ENCODE measurements at regions not wholly inside any gene's neighbourhood (a gene's known extent, or its start where the extent isn't known, plus 50 kb on each side); places are given as distances from the start of the nearest gene placed in this dataset.
"Not testable (repeated sequence)": the region's sequence is repeated elsewhere in the genome, so short reads cannot be mapped to it uniquely, and the experiment has no call there.

DNA sequence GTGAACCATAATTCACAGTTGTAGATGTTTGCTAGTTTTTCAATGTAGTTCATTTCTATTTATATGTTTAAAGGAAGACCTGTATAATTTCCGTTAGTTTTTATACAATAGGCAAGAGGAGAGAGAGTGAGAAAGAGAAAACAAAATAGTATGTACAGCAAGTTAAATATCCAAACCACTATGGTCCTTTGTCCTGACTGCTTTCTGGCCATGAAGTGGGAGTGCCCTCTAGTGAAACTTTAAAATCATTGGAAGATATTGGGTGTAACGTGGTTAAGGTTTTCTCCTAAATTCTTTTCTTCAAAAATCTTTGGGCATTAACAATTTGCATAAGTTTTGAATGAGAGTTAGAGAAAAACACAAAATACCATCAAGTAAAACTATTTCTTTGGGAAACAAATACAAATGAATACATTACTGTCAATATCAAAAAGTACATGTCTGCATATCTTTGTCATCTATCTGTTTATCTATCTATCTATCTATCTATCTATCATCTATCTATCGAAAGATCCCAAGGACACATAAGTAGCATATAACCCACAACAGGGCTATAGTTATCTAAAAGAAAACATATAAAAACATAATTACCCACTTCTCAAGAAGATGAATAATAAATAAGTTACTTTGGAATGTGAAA is 534.6 kb upstream of the ATP11B start:
- DNase-seq (ENCODE audit: low read depth), result no peak

- DNase-seq (ENCODE audit: low read depth), result no peak
Observed at GRCh38 chr3:182259579-182259978, 533.7 kb upstream of the ATP11B start.

- DNase-seq (ENCODE audit: low read depth), result no peak
Observed at GRCh38 chr3:182261041-182261440, 532.3 kb upstream of the ATP11B start.

GRCh38 chr3:182268711-182269110 is 524.6 kb upstream of the ATP11B start:
- no peak for DNase-seq (ENCODE audit: low read depth)

GRCh38 chr3:182276512-182276911 is 516.8 kb upstream of the ATP11B start:
- DNase-seq (ENCODE audit: low read depth), result no peak

GRCh38 chr3:182284793-182285192 is 508.5 kb upstream of the ATP11B start:
- DNase-seq (ENCODE audit: low read depth), result no peak

DNA sequence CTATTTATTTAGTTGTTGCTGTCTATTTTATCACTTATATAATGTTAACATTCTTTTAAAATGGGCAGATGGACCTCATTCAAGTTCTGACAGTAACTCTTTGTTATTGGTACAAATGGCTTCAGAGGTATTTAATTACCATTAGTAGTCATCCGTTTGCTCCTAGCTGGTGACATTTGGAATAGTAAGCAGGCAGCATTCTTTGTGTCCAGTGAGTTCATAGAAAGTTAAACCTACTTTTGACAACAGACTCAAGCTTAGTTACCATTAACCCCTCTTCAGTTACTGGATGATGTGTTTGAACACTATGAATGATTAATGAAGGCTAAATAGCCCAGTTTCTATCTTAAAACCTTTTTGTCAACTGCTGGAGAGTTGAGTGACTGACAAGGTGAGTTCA is 500.7 kb upstream of the ATP11B start:
- no peak for DNase-seq (ENCODE audit: low read depth)

DNA sequence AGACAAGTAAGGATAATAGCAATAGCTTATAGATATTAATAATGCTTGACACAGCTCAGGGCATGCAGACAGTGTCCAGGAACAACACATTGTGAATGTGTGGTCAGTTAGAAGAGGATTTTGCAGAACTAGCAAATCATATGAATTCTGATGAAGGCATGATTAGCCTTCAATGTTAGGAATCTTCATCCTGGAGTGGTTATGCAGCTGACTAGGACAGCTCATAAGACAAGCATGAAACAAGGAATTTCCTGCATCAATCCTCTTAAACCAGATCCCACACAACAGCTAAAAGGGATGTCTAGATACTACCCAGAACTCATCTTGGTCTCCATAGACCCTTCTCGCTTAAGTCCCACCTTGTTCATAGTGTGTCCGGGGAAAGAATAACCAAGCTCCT is 499.0 kb upstream of the ATP11B start:
- DNase-seq (ENCODE audit: low read depth), result no peak

- DNase-seq (ENCODE audit: low read depth), result no peak
Observed at GRCh38 chr3:182294696-182295095, 498.6 kb upstream of the ATP11B start.

GRCh38 chr3:182300266-182300665 is 493.0 kb upstream of the ATP11B start:
- no peak for DNase-seq (ENCODE audit: low read depth)

DNA sequence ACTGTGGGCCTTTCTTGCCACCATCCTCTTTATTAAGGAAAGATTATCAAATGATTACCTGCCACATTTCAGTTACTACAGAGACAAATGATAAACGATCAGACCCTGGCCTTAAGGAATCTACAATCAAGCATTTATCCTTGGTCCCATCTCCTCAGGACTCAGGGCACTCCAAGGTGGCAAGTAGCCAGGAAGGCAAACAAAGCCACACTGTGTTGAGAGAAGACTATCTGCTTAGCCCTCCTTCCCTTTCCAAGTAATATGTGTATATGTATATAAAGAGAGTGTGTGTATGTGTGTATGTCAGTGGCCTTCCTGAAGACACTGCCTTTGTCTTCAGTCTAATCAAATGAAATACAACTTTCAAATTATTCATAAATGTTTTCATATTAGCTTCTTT is 490.1 kb upstream of the ATP11B start:
- DNase-seq (ENCODE audit: low read depth), result no peak

GRCh38 chr3:182305881-182306665 is 487.2 kb upstream of the ATP11B start:
- no peak for DNase-seq (ENCODE audit: low read depth)

GRCh38 chr3:182308328-182308727 is 485.0 kb upstream of the ATP11B start:
- no peak for DNase-seq (ENCODE audit: low read depth)

- no peak for DNase-seq (ENCODE audit: low read depth)
Observed at GRCh38 chr3:182309120-182309519, 484.2 kb upstream of the ATP11B start.

DNA sequence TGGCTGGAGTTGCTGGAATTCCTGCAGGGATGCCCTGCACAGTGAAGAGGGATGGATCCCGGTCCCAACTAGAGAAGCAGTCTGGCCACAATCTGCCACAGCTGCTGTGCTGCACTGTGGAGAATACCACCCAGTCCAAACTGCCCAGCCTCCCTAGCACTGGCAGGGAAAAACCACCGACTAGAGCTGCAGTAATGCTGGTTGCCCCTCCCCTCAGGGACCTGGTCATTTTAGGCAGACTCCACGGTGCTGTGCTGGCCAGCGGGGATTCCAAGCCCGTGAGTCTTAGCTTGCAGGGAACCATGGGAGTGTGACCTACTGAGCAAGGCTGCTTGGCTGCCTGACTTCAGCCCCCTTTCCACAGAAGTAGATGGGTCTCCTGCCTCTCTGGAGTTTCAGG is 478.0 kb upstream of the ATP11B start:
- DNase-seq (ENCODE audit: low read depth), result no peak

GRCh38 chr3:182323126-182323700 is 470.1 kb upstream of the ATP11B start:
- no peak for DNase-seq (ENCODE audit: low read depth)

DNA sequence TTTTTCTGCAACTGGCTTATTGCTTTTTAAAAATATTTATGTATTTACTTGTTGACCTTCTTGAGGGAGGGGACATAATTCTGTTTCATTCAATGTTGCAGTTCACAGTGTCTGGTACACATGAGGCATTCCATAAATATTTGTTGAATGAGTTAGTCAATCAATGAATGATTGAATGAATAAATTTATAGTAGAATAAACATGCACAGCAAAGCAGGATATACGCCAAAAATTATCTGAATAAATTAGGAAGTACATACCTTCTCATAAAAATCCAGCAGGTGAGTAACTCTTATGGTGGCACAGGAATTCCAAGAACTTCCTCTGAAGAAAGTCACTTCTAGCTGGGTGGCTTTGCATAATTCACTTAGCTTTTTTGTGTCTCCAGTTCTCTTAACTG is 469.4 kb upstream of the ATP11B start:
- no peak for DNase-seq (ENCODE audit: low read depth)

- DNase-seq (ENCODE audit: low read depth), result no peak
Observed at GRCh38 chr3:182325213-182325950, 467.9 kb upstream of the ATP11B start.

GRCh38 chr3:182327196-182327681 is 466.1 kb upstream of the ATP11B start:
- DNase-seq (ENCODE audit: low read depth), result no peak

DNA sequence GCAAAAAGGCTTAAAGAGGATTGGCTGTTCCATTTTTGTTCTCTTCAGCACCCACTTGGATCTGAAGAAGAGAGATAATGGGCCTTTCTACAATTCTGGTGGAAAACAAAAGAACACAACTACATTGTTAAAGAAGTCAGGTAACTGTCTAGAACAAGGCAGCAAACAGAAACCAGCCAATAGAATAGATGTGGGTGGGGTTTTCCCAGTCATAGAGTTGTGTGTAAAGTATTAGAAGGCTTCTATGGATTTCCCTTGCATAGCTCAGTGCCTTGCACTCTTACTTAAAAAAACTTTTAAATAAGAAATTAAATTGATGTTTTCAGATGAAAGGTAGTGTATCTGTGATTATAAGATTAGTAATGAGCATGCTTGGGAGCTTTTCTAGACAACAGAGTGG is 462.7 kb upstream of the ATP11B start:
- no peak for DNase-seq (ENCODE audit: low read depth)

DNA sequence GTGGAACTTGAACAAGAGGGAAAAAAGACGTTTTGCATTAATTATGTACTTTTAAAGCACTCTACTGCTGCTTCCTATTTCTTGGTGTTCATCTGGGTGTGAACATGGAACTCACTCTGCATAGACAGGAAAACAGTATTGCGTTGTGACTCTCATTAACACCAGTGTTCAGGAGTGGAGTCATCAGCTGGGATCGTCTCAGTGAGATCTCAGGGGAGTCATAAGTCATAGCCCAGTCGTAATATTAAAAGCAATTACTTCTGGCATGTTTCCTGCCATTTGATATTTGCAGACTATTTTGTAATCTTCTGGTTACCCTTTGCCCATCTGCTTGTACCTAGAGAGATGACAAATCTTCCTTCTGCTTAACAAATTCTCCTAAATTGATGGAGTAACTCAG is 462.0 kb upstream of the ATP11B start:
- DNase-seq (ENCODE audit: low read depth), result no peak

DNA sequence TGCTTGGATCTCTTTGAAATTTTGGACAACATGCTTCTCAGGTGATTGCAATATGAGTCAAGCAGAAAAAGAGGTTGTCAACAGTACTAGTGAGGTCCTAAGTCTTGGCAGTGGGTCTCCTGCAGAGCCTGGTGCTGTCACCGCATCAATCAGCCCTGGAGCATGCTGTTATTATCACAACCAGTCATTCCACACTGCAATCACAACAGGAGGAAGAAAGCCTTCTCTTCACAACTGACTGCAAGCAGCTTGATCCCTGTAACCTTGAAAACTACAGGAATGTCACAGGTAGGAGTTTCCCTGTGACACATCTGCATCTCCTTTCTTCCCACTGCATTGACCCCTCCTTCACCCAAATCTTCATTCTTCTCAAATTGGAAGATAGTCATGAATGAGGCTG is 451.1 kb upstream of the ATP11B start:
- no peak for DNase-seq (ENCODE audit: low read depth)

GRCh38 chr3:182344026-182344425 is 449.3 kb upstream of the ATP11B start:
- not testable (repeated sequence) for DNase-seq (ENCODE audit: low read depth)
